IPS DF 4.7 (cell line): ENCODE measurements at regions not wholly inside any gene's neighbourhood (a gene's known extent, or its start where the extent isn't known, plus 50 kb on each side); places are given as distances from the start of the nearest gene placed in this dataset.

Experiments used
- DNase-seq: peaks from one replicate; pipeline ENCODE4 v3.0.0-alpha.2; 2013; ENCODE audit warnings: low spot score; ENCODE audit errors: extremely low read depth

DNA sequence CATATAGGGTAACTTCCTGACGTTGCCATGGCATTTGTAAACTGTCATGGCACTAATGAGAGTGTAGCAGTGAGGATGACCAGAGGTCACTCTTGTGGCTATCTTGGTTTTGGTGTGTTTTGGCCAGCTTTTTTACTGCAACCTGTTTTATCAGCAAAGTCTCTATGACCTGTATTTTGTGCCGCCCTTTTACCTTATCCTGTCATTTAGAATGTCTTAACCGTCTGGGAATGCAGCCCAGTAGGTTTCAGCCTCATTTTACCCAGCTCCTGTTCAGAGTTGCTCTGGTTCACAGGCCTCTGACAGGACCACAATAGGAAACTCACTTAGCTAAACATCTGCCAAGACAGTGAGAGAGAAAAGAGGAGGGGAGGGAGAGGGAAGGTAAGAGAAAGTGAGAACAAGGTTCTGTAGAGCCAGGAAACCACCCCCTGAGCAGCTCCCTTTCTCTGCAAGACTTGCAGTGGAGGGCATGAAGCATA lies 64.8 kb upstream of the PLEKHG3 start:
- DNase-seq: no peak

DNA sequence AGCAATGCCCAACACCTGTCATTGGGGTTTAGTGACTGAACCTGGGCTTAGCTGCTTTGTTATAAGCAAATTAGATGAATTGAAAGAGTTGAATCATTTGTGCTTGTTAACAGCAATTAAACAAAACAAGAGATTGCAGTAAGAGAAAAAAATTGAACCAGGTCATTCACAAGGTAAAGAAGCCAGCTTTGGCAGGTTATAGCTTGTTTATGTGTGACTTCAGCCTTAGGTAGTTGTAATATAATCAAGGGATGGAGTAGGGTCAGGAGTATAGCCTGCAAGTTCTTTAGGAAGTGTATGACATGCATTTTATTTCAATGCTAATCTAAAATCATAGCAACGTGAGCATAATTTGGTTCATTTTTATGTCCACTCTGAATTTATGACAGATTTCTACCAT lies 63.4 kb upstream of the PLEKHG3 start:
- DNase-seq: no peak

GRCh38 chr14:64641760-64642159 lies 62.5 kb upstream of the PLEKHG3 start:
- no peak for DNase-seq

DNA sequence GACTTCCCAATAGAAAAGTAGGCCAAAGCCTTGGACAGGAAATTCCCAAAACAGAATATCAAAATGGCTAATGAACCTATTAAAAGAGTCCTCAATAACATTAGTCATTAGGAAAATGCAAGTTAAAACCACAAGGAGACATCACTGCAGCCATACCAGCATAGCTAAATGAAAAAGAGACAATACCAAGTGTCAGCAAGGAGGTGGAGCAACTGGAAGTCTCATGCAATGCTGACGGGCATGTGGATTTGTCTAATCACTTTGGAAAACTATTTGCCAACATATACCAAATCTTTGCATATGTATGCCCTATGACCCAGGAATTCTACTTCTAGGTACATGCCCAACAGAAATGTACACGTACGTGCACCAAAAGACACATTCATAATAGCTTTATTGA lies 60.5 kb upstream of the PLEKHG3 start:
- DNase-seq: no peak

DNA sequence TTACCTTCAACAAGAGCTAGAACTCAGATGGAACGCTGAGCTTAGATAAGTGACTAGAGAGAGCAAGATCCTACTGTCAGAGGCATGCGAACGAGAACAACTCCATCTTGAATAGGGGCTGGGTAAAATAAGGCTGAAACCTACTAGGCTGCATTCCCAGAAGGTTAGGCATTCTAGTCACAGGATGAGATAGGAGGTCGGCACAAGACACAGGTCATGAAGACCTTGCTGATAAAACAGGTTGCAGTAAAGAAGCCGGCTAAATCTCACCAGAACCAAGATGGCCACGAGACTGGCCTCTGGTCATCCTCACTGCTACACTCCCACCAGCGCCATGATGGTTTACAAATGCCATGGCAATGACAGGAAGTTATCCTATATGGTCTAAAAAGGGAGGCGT lies 59.6 kb upstream of the PLEKHG3 start:
- no peak for DNase-seq

DNA sequence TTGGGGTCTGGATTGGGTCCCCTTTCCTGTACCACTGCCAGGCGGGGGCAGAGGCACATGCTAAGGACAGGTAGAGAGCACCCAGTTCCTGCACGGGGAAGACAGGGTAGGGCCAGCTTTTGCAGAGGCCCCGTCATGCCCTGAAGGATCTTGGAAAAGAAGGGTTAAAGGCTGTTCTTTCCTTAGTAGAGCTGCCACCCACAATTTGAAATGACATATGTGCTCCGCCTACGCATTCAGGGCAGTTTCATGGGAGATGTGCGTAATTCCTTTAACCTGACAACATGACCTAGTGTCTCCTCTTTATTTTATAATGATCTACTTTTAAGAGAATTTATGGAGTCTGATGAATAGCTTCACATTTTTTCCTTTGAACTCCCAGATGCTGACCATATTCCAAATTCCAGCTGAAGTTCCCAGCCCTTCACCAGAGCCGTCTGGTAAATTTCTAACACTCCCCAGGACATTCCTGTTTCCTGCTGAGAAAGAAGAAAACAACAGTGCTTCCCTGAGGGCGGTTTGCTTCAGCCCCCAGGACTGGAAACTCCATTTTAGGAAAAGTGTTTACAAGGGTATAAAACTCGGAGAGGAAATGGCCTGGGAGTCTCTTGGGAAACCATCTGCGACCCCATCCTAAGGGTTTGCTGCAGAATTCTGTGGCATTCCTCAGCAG lies 58.9 kb upstream of the PLEKHG3 start:
- DNase-seq: peak; percentile 87

GRCh38 chr14:64646103-64646502 lies 58.1 kb upstream of the PLEKHG3 start:
- DNase-seq: no peak

DNA sequence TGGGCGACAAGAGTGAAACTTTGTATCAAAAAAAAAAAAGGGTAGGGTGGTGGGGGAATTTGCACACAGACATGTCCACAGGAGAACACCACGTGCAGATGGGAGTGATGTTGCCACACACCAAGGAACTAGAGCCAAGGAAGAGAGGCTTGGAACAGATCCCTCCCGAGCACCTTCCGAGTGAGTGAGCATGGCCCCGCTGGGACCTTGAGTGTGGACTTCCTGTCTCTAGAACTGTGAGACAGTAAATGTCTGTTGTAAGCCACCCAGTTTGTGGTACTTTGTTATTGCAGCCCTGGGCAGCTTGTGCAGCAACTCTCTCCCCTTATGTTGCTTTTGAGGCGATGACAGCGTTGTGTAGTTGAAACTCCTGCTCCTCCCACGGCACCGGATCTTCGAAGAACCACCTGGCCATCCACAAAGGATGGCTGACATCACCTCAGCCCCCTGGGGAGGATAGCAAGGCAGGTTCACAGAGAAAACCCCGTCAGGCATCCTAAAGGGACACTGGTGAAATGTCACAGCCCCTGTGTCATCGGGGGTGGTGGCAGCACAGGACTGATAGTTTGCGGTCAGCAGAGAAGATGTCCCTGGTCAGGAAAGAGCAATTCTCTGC lies 54.7 kb upstream of the PLEKHG3 start:
- no peak for DNase-seq

DNA sequence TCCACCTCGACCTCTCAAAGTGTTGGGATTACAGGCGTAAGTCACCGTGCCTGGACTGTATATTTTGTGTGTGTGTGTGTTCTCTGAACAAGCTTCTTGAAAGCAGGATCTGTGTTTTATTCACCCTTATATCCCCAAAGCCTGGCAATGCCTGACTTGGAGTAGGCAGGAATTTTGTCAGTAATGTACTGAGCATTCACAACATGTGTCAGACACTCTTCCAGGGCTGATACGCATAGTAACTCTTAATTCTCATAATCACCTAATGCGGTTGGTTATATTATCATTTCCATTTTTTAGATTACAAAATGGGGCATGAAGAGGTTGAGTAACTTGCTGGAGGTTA lies 50.4 kb upstream of the PLEKHG3 start:
- DNase-seq: no peak

GRCh38 chr14:64654246-64654900 lies 49.9 kb upstream of the PLEKHG3 start:
- no peak for DNase-seq
